H9 (cell line): ENCODE measurements at regions not wholly inside any gene's neighbourhood (a gene's known extent, or its start where the extent isn't known, plus 50 kb on each side); places are given as distances from the start of the nearest gene placed in this dataset.

Experiments
- DNase-seq: peaks from one replicate; pipeline ENCODE4 v3.0.0-alpha.2; 2017
- H2AFZ ChIP-seq: one replicate; pipeline ENCODE4 v1.6.1; 2013; ENCODE audit warnings: mild to moderate bottlenecking, low read length, control low read depth, moderate library complexity
- H2AK5ac ChIP-seq: 2 replicates; pipeline ENCODE4 v1.6.1; 2013; ENCODE audit warnings: low read length, control low read depth, mixed read lengths; ENCODE audit not compliant: insufficient read length
- H2BK120ac ChIP-seq: one replicate; pipeline ENCODE4 v1.6.1; 2013; ENCODE audit warnings: low read depth, mild to moderate bottlenecking, low read length, control low read depth, inconsistent platforms; ENCODE audit not compliant: poor library complexity, severe bottlenecking
- H2BK12ac ChIP-seq: 2 replicates; pipeline ENCODE4 v1.6.1; 2013; ENCODE audit warnings: low read length, control low read depth, mixed read lengths, low read depth; ENCODE audit not compliant: insufficient read length
- H2BK15ac ChIP-seq: 2 replicates; pipeline ENCODE4 v1.6.1; 2013; ENCODE audit warnings: low read depth, low read length, control low read depth
- H2BK20ac ChIP-seq: one replicate; pipeline ENCODE4 v1.6.1; 2013; ENCODE audit warnings: low read depth, mild to moderate bottlenecking, low read length, control low read depth, inconsistent platforms; ENCODE audit not compliant: poor library complexity, severe bottlenecking
- H2BK5ac ChIP-seq: 2 replicates; pipeline ENCODE4 v1.6.1; 2013; ENCODE audit warnings: low read length, control low read depth, mixed read lengths; ENCODE audit not compliant: insufficient read length
- H3K14ac ChIP-seq: 2 replicates; pipeline ENCODE4 v1.6.1; 2013; ENCODE audit warnings: low read length, control low read depth; ENCODE audit not compliant: insufficient read depth
- H3K18ac ChIP-seq: 2 replicates; pipeline ENCODE4 v1.6.1; 2013; ENCODE audit warnings: low read depth, mild to moderate bottlenecking, mixed read lengths, low read length, control low read depth; ENCODE audit not compliant: insufficient read length
- H3K23ac ChIP-seq: 2 replicates; pipeline ENCODE4 v1.6.1; 2013; ENCODE audit warnings: low read length, control low read depth, mixed read lengths, low read depth; ENCODE audit not compliant: insufficient read length
- H3K23me2 ChIP-seq: 2 replicates; pipeline ENCODE4 v1.6.1; 2013; ENCODE audit warnings: low read depth, mild to moderate bottlenecking, mixed read lengths, low read length, control low read depth; ENCODE audit not compliant: insufficient read length, poor library complexity, severe bottlenecking
- H3K27ac ChIP-seq: 2 replicates; pipeline ENCODE4 v1.5.1; 2013; ENCODE audit warnings: low read length, control low read depth, mixed read lengths, low read depth; ENCODE audit not compliant: insufficient read length
- H3K27me3 ChIP-seq: 2 replicates; pipeline ENCODE4 v1.6.1; 2013; ENCODE audit warnings: low read length, control low read depth, inconsistent platforms; ENCODE audit not compliant: insufficient read depth
- H3K4ac ChIP-seq: 2 replicates; pipeline ENCODE4 v1.6.1; 2013; ENCODE audit warnings: low read depth, mild to moderate bottlenecking, control low read depth, inconsistent platforms, low read length, moderate library complexity
- H3K4me1 ChIP-seq: 2 replicates; pipeline ENCODE4 v1.6.1; 2013; ENCODE audit warnings: low read length, control low read depth, inconsistent platforms; ENCODE audit not compliant: insufficient read depth
- H3K4me2 ChIP-seq: 2 replicates; pipeline ENCODE4 v1.6.1; 2013; ENCODE audit warnings: low read length, control low read depth, mixed read lengths; ENCODE audit not compliant: insufficient read length, insufficient read depth
- H3K56ac ChIP-seq: 2 replicates; pipeline ENCODE4 v1.6.1; 2013; ENCODE audit warnings: low read depth, mild to moderate bottlenecking, mixed read lengths, low read length, control low read depth; ENCODE audit not compliant: insufficient read length
- H3K79me1 ChIP-seq: 2 replicates; pipeline ENCODE4 v1.6.1; 2013; ENCODE audit warnings: low read depth, mild to moderate bottlenecking, moderate library complexity, low read length, control low read depth, inconsistent platforms; ENCODE audit not compliant: insufficient read depth, poor library complexity, severe bottlenecking
- H3K79me2 ChIP-seq: 2 replicates; pipeline ENCODE4 v1.6.1; 2013; ENCODE audit warnings: low read length, control low read depth, inconsistent platforms; ENCODE audit not compliant: insufficient read depth
- H3K9ac ChIP-seq: 2 replicates; pipeline ENCODE4 v1.6.1; 2013; ENCODE audit warnings: low read length, control low read depth, mixed read lengths; ENCODE audit not compliant: insufficient read length; ENCODE audit errors: extremely low read depth
- H3K9me3 ChIP-seq: one replicate; pipeline ENCODE4 v1.6.1; 2013; ENCODE audit warnings: low read depth, low read length, inconsistent platforms; ENCODE audit not compliant: control insufficient read depth
- H3T11ph ChIP-seq: one replicate; pipeline ENCODE4 v1.6.1; 2013; ENCODE audit warnings: mild to moderate bottlenecking, low read length, control low read depth, inconsistent platforms
- H4K20me1 ChIP-seq: one replicate; pipeline ENCODE4 v1.6.1; 2013; ENCODE audit not compliant: control insufficient read depth, insufficient read length, insufficient read depth
- H4K5ac ChIP-seq: 2 replicates; pipeline ENCODE4 v1.6.1; 2013; ENCODE audit warnings: low read depth, mild to moderate bottlenecking, mixed read lengths, low read length, control low read depth; ENCODE audit not compliant: insufficient read length
- H4K8ac ChIP-seq: replicated peaks from 2 replicates; pipeline ENCODE4 v1.6.1; 2013; ENCODE audit warnings: low read length, control low read depth, mixed read lengths, low read depth; ENCODE audit not compliant: insufficient read length
- H4K91ac ChIP-seq: 2 replicates; pipeline ENCODE4 v1.6.1; 2013; ENCODE audit warnings: low read depth, mild to moderate bottlenecking, moderate library complexity, mixed read lengths, low read length, control low read depth; ENCODE audit not compliant: insufficient read length
- H3K27ac Mint-ChIP-seq, 3 experiments: 2 replicates in 2 of 3; 3 replicates in 1 of 3; pipeline ENCODE4 v1.8.0; 2020 to 2021; ENCODE audit warnings: mixed read lengths in 3 of 3, mild to moderate bottlenecking in 1 of 3, moderate library complexity in 1 of 3
- H3K27me3 Mint-ChIP-seq: 2 replicates; pipeline ENCODE4 v1.8.0; 2021; ENCODE audit warnings: low read depth, mild to moderate bottlenecking, moderate library complexity, mixed read lengths
- H3K36me3 Mint-ChIP-seq, 3 experiments: 2 replicates in 2 of 3; 3 replicates in 1 of 3; pipeline ENCODE4 v1.8.0; 2020 to 2021; ENCODE audit warnings: low read depth in 3 of 3, mixed read lengths in 3 of 3; ENCODE audit not compliant: insufficient read depth in 1 of 3
- H3K4me1 Mint-ChIP-seq, 2 experiments: 2 replicates each; pipeline ENCODE4 v1.8.0; 2020; ENCODE audit warnings: mixed read lengths in 2 of 2
- H3K4me3 Mint-ChIP-seq, 2 experiments: 2 replicates in 1 of 2; 3 replicates in 1 of 2; pipeline ENCODE4 v1.8.0; 2020 to 2021; ENCODE audit warnings: mild to moderate bottlenecking in 2 of 2, mixed read lengths in 2 of 2, moderate library complexity in 1 of 2
- H3K9me3 Mint-ChIP-seq, 2 experiments: 2 replicates in 1 of 2; 3 replicates in 1 of 2; pipeline ENCODE4 v1.8.0; 2020; ENCODE audit warnings: mild to moderate bottlenecking in 2 of 2, mixed read lengths in 2 of 2, moderate library complexity in 1 of 2
- TF ChIP-seq, protein P1 (sequence below): fragments of 200-600 bp; sonication (generic); conservative IDR thresholded peaks from 3 replicates; pipeline ENCODE4 v1.8.0; 2021; ENCODE audit warnings: antibody characterized with exemption, mild to moderate bottlenecking

DNA sequence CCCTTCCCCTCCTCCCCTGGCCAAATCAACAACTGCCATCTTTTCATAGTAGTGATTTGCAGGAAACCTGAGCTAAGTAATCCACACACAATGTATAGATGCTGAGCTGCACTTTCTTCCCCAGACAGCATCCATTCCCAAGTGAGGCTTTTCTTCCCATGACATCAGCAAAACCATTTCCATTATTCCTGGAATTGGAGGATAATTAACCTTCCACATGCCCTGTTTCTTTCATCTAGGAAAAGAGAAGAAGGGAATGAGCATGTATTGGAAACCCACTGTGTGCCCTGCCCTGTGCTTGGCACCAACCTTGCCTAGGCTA is 268.0 kb downstream of the ZSWIM6 start:
- H2BK12ac ChIP-seq = no peak overlapping the region
- H3K79me1 ChIP-seq = no peaks in the 10 kb centered on the region
- peaks cover 11 to 20% of the 10 kb centered on the region in 2 experiments for H3K4me1 Mint-ChIP-seq
- no peak overlapping the region for H4K5ac ChIP-seq
- H3K27ac Mint-ChIP-seq = no peak overlapping the region
- no peaks in the 10 kb centered on the region for H3K9me3 ChIP-seq
- no peak overlapping the region for H3K4ac ChIP-seq
- H3K18ac ChIP-seq = no peak overlapping the region
- no peak overlapping the region for H2AFZ ChIP-seq
- no peaks in the 10 kb centered on the region for H4K20me1 ChIP-seq
- no peak overlapping the region for H2BK5ac ChIP-seq
- no peak overlapping the region for H3K9ac ChIP-seq
- TF ChIP-seq, protein P1, sequence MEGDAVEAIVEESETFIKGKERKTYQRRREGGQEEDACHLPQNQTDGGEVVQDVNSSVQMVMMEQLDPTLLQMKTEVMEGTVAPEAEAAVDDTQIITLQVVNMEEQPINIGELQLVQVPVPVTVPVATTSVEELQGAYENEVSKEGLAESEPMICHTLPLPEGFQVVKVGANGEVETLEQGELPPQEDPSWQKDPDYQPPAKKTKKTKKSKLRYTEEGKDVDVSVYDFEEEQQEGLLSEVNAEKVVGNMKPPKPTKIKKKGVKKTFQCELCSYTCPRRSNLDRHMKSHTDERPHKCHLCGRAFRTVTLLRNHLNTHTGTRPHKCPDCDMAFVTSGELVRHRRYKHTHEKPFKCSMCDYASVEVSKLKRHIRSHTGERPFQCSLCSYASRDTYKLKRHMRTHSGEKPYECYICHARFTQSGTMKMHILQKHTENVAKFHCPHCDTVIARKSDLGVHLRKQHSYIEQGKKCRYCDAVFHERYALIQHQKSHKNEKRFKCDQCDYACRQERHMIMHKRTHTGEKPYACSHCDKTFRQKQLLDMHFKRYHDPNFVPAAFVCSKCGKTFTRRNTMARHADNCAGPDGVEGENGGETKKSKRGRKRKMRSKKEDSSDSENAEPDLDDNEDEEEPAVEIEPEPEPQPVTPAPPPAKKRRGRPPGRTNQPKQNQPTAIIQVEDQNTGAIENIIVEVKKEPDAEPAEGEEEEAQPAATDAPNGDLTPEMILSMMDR = no peak
- H4K8ac ChIP-seq = no peak overlapping the region
- peaks cover 4 to 6% of the 10 kb centered on the region in 2 experiments; a peak in 3 of 5 replicates for H3K9me3 Mint-ChIP-seq
- no peak overlapping the region for H4K91ac ChIP-seq
- H3K4me1 ChIP-seq = no peaks in the 10 kb centered on the region; the same call in 1 of the 2 replicates
- no peak overlapping the region for H3K23ac ChIP-seq
- H3K79me2 ChIP-seq = no peaks in the 10 kb centered on the region
- H2AK5ac ChIP-seq = no peak overlapping the region
- H2BK120ac ChIP-seq = no peak overlapping the region
- DNase-seq = no peak
- peaks cover 0 to 5% (median 0%) of the 10 kb centered on the region in 3 experiments; a peak in 2 of 7 replicates for H3K36me3 Mint-ChIP-seq
- H3K4me3 Mint-ChIP-seq = no peak overlapping the region
- no peak overlapping the region for H3K14ac ChIP-seq
- H3K27ac ChIP-seq = no peak overlapping the region
- H3K27me3 ChIP-seq = no peaks in the 10 kb centered on the region
- H3T11ph ChIP-seq = no peak overlapping the region
- H3K23me2 ChIP-seq = no peaks in the 10 kb centered on the region
- H3K27me3 Mint-ChIP-seq = no peaks in the 10 kb centered on the region
- H3K4me2 ChIP-seq = no peak overlapping the region
- no peak overlapping the region for H2BK15ac ChIP-seq
- H2BK20ac ChIP-seq = no peak overlapping the region
- H3K56ac ChIP-seq = no peak overlapping the region
